ENCODE measurements at regions not wholly inside any gene's neighbourhood (a gene's known extent, or its start where the extent isn't known, plus 50 kb on each side); places are given as distances from the start of the nearest gene placed in this dataset.
"Not testable (repeated sequence)": the region's sequence is repeated elsewhere in the genome, so short reads cannot be mapped to it uniquely, and the experiment has no call there.

- no peak for DNase-seq (ENCODE audit: low read depth in 2 of 2)
Observed at GRCh38 chr3:102036017-102036416, 186.7 kb downstream of the NFKBIZ start.

- no peak for DNase-seq (ENCODE audit: low read depth in 2 of 2)
Observed at GRCh38 chr3:102036472-102036871, 187.2 kb downstream of the NFKBIZ start.

- no peak for DNase-seq (ENCODE audit: low read depth in 2 of 2)
Observed at GRCh38 chr3:102037209-102037608, 187.9 kb downstream of the NFKBIZ start.

- DNase-seq (ENCODE audit: low read depth in 2 of 2) = no peak
Observed at GRCh38 chr3:102037791-102038190, 188.5 kb downstream of the NFKBIZ start.

- DNase-seq (ENCODE audit: low read depth in 2 of 2) = no peak
Observed at GRCh38 chr3:102038477-102039142, 189.3 kb downstream of the NFKBIZ start.

GRCh38 chr3:102040144-102040543, 190.8 kb downstream of the NFKBIZ start:
- DNase-seq (ENCODE audit: low read depth in 2 of 2) = not testable (repeated sequence)

GRCh38 chr3:102053375-102053989, 204.2 kb downstream of the NFKBIZ start:
- no peak for DNase-seq (ENCODE audit: low read depth in 2 of 2)

- no peak for DNase-seq (ENCODE audit: low read depth in 2 of 2)
Observed at GRCh38 chr3:102054543-102055080, 205.3 kb downstream of the NFKBIZ start.

GRCh38 chr3:102057781-102058421, 208.6 kb downstream of the NFKBIZ start:
- DNase-seq (ENCODE audit: low read depth in 2 of 2) = no peak

GRCh38 chr3:102059145-102059943, 210.0 kb downstream of the NFKBIZ start:
- DNase-seq (ENCODE audit: low read depth in 2 of 2) = no peak

GRCh38 chr3:102060814-102061213, 211.5 kb downstream of the NFKBIZ start:
- DNase-seq (ENCODE audit: low read depth in 2 of 2) = no peak

- DNase-seq (ENCODE audit: low read depth in 2 of 2) = no peak
Observed at GRCh38 chr3:102063572-102063971, 214.3 kb downstream of the NFKBIZ start.

- no peak for DNase-seq (ENCODE audit: low read depth in 2 of 2)
Observed at GRCh38 chr3:102066470-102066869, 217.2 kb downstream of the NFKBIZ start.

GRCh38 chr3:102068327-102068726, 219.0 kb downstream of the NFKBIZ start:
- no peak for DNase-seq (ENCODE audit: low read depth in 2 of 2)

- DNase-seq (ENCODE audit: low read depth in 2 of 2) = no peak
Observed at GRCh38 chr3:102068736-102069135, 219.4 kb downstream of the NFKBIZ start.

GRCh38 chr3:102069211-102069662, 219.9 kb downstream of the NFKBIZ start:
- no peak for DNase-seq (ENCODE audit: low read depth in 2 of 2)

GRCh38 chr3:102074946-102075345, 225.6 kb downstream of the NFKBIZ start:
- no peak for DNase-seq (ENCODE audit: low read depth in 2 of 2)

GRCh38 chr3:102078401-102078800, 229.1 kb downstream of the NFKBIZ start:
- DNase-seq (ENCODE audit: low read depth in 2 of 2) = no peak

- DNase-seq (ENCODE audit: low read depth in 2 of 2) = no peak
Observed at GRCh38 chr3:102078854-102079808, 229.8 kb downstream of the NFKBIZ start.

GRCh38 chr3:102079809-102080197, 230.5 kb downstream of the NFKBIZ start:
- DNase-seq (ENCODE audit: low read depth in 2 of 2) = no peak

Data from stimulated activated CD4-positive, alpha-beta T cell treated with anti-CD3 and anti-CD28 coated beads, Interleukin-15, amount 100 ng/mL, for 48 hours (primary cell).